Peyer's patch (tissue), 4 donors: ENCODE measurements at regions not wholly inside any gene's neighbourhood (a gene's known extent, or its start where the extent isn't known, plus 50 kb on each side); places are given as distances from the start of the nearest gene placed in this dataset.

Source experiments
- DNase-seq, 3 donors: peaks; one replicate each; pipeline ENCODE4 v3.0.0-alpha.2; 2017 to 2019
- H3K27ac ChIP-seq, 4 donors: fragments of 200-600 bp; sonication (generic); one replicate each; pipeline ENCODE4 v1.5.1; 2016 to 2019
- H3K27me3 ChIP-seq, 2 donors: fragments of 200-600 bp; sonication (generic); one replicate each; pipeline ENCODE4 v1.5.1; 2019
- H3K36me3 ChIP-seq, 3 donors: fragments of 200-600 bp; sonication (generic); one replicate each; pipeline ENCODE4 v1.5.1; 2016 to 2019
- H3K4me1 ChIP-seq, 4 donors: fragments of 200-600 bp; sonication (generic); one replicate each; pipeline ENCODE4 v1.5.1; 2016 to 2019
- H3K4me3 ChIP-seq, 4 donors: fragments of 200-600 bp; sonication (generic); 1 replicate in 3 of 4; 2 replicates in 1 of 4; pipeline ENCODE4 v1.5.1; 2016 to 2019; ENCODE audit warnings: mild to moderate bottlenecking in 1 of 4
- H3K9me3 ChIP-seq, 4 donors: fragments of 200-600 bp; sonication (generic); one replicate each; pipeline ENCODE4 v1.5.1; 2016 to 2019; ENCODE audit warnings: mild to moderate bottlenecking in 1 of 4
- POLR2A ChIP-seq, 2 donors: fragments of 450-650 bp; IDR thresholded peaks; one replicate each; pipeline ENCODE4 v1.5.1; 2017; ENCODE audit warnings: antibody characterized with exemption in 2 of 2, mild to moderate bottlenecking in 2 of 2, moderate library complexity in 2 of 2
- TF ChIP-seq, protein P1 (sequence below), 6 experiments: fragments of 450-650 bp in 4 of 6; fragments of 200-600 bp in 2 of 6; sonication (generic) in 1 of 6; IDR thresholded peaks; one replicate each; pipeline ENCODE4 v1.5.1; 2017 to 2019; ENCODE audit warnings: antibody characterized with exemption in 6 of 6, mild to moderate bottlenecking in 3 of 6, moderate library complexity in 1 of 6

DNA sequence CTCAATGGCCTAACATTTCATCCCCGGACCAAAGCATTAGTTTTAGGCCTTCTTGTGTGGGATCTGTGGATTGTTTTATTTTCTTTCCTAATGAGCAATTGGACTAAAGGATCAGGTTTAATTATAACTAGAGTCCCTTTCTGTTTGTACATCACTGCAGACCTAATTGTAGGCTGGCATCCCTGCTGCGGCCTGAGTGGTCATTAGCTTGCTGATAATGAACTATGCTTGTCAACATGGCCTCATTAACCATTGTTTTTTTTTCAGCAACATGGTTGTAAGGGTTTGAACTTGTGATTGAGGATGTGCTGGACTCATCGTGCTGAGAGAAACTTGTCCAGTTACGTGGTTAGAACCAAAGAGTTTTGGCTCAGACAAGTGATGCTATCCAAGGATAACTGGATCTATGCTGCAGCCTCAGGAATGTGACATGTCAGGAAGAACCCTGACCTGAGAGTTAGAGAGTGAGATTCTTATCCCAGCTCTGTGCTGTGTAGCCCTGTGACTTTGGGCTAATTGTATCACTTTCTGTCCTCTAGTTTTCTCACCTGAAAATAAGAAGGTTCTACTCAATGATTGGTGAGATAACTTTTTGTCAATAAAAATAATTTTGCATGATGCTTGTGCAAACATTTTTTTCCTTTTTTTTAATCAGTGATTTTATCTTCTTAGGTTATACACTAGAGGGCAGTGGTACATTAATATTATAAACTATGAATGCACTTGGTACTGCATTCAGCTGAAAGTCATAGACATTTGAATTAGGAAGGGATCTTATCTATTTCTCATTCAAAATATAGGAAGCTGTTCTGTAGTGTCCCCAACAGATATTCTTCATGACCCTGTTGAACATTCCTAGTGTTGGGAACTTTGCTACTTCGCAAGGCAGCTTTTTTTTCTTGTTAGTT lies 140.9 kb downstream of the RNF144B start:
- no peak for DNase-seq
- TF ChIP-seq, protein P1, sequence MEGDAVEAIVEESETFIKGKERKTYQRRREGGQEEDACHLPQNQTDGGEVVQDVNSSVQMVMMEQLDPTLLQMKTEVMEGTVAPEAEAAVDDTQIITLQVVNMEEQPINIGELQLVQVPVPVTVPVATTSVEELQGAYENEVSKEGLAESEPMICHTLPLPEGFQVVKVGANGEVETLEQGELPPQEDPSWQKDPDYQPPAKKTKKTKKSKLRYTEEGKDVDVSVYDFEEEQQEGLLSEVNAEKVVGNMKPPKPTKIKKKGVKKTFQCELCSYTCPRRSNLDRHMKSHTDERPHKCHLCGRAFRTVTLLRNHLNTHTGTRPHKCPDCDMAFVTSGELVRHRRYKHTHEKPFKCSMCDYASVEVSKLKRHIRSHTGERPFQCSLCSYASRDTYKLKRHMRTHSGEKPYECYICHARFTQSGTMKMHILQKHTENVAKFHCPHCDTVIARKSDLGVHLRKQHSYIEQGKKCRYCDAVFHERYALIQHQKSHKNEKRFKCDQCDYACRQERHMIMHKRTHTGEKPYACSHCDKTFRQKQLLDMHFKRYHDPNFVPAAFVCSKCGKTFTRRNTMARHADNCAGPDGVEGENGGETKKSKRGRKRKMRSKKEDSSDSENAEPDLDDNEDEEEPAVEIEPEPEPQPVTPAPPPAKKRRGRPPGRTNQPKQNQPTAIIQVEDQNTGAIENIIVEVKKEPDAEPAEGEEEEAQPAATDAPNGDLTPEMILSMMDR (IDR thresholded peaks at IDR 0.05): peak in 4 of 6 experiments; percentile 13 to 52 (median 39)
- no peak for TF ChIP-seq POLR2A (IDR thresholded peaks at IDR 0.05)
- H3K27me3 ChIP-seq: no peaks in the 10 kb centered on the region
- no peak overlapping the region for H3K4me3 ChIP-seq
- no peak overlapping the region for H3K27ac ChIP-seq
- H3K4me1 ChIP-seq: no peaks in the 10 kb centered on the region
- H3K36me3 ChIP-seq: no peaks in the 10 kb centered on the region
- H3K9me3 ChIP-seq: no peaks in the 10 kb centered on the region

- H3K4me3 ChIP-seq: no peak overlapping the region
- H3K36me3 ChIP-seq: no peaks in the 10 kb centered on the region
- no peak overlapping the region for H3K27ac ChIP-seq
- no peaks in the 10 kb centered on the region for H3K9me3 ChIP-seq
- no peaks in the 10 kb centered on the region for H3K27me3 ChIP-seq
- no peak for TF ChIP-seq POLR2A (IDR thresholded peaks at IDR 0.05)
- TF ChIP-seq, protein P1 (IDR thresholded peaks at IDR 0.05): no peak
- H3K4me1 ChIP-seq: no peaks in the 10 kb centered on the region
- no peak for DNase-seq
These were observed 143.1 kb downstream of the RNF144B start for GRCh38 chr6:18530201-18530600.

GRCh38 chr6:18532139-18532538 lies 145.0 kb downstream of the RNF144B start:
- H3K4me1 ChIP-seq: no peaks in the 10 kb centered on the region
- no peak for DNase-seq
- no peaks in the 10 kb centered on the region for H3K36me3 ChIP-seq
- H3K27me3 ChIP-seq: no peaks in the 10 kb centered on the region
- H3K4me3 ChIP-seq: no peak overlapping the region
- H3K9me3 ChIP-seq: no peaks in the 10 kb centered on the region
- no peak overlapping the region for H3K27ac ChIP-seq
- no peak for TF ChIP-seq POLR2A (IDR thresholded peaks at IDR 0.05)
- TF ChIP-seq, protein P1 (IDR thresholded peaks at IDR 0.05): no peak

DNA sequence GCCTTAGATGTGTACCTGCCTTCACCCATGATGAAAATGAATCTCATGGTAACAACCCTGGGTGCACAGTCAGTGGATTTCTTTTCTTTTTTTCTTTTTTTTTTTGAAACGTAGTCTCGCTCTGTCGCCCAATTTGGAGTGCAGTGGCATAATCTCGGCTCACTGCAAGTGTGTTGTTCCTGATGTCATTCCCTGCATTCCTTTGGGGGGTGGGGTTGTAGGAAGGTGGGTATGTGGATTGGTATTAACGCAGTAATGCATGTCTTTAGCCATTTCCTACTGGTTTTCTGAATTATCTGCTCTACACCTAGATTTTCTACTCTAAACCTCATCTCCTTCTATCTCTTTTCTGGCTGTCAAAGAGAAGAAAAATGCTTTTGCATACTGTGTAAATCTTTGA lies 146.6 kb downstream of the RNF144B start:
- Histone ChIP-seq H3K4me3 (no peak overlapping the region), H3K36me3 (no peaks in the 10 kb centered on the region), H3K9me3 (no peaks in the 10 kb centered on the region), H3K27me3 (no peaks in the 10 kb centered on the region), H3K4me1 (no peaks in the 10 kb centered on the region), H3K27ac (no peak overlapping the region)
- DNase-seq: no peak
- TF ChIP-seq, protein P1 (IDR thresholded peaks at IDR 0.05): no peak
- TF ChIP-seq POLR2A (IDR thresholded peaks at IDR 0.05): no peak

GRCh38 chr6:18536591-18537055 lies 149.5 kb downstream of the RNF144B start:
- H3K4me3 ChIP-seq: no peak overlapping the region
- H3K9me3 ChIP-seq: no peaks in the 10 kb centered on the region
- no peak overlapping the region for H3K27ac ChIP-seq
- no peak for DNase-seq
- no peaks in the 10 kb centered on the region for H3K27me3 ChIP-seq
- no peak for TF ChIP-seq POLR2A (IDR thresholded peaks at IDR 0.05)
- TF ChIP-seq, protein P1 (IDR thresholded peaks at IDR 0.05): no peak
- H3K36me3 ChIP-seq: no peaks in the 10 kb centered on the region
- H3K4me1 ChIP-seq: no peaks in the 10 kb centered on the region
